Keratinocyte (primary cell): ENCODE measurements at regions not wholly inside any gene's neighbourhood (a gene's known extent, or its start where the extent isn't known, plus 50 kb on each side); places are given as distances from the start of the nearest gene placed in this dataset.

ENCODE experiments used
- EZH2 ChIP-seq: IDR thresholded peaks from one replicate; pipeline ENCODE4 v1.6.1; 2012; ENCODE audit warnings: inconsistent platforms, mild to moderate bottlenecking, low read length, moderate library complexity
- TF ChIP-seq, protein P1 (sequence below), 3 experiments: IDR thresholded peaks in 1 of 3; conservative IDR thresholded peaks in 1 of 3; optimal IDR thresholded peaks in 1 of 3; 2 replicates in 2 of 3; 3 replicates in 1 of 3; pipeline versions ENCODE3 to v1.5.1; 2011; ENCODE audit warnings: low read length in 3 of 3, mild to moderate bottlenecking in 3 of 3, moderate library complexity in 2 of 3, control low read depth in 1 of 3, inconsistent platforms in 1 of 3; ENCODE audit not compliant: insufficient read depth in 2 of 3; ENCODE audit errors: extremely low read depth in 1 of 3

DNA sequence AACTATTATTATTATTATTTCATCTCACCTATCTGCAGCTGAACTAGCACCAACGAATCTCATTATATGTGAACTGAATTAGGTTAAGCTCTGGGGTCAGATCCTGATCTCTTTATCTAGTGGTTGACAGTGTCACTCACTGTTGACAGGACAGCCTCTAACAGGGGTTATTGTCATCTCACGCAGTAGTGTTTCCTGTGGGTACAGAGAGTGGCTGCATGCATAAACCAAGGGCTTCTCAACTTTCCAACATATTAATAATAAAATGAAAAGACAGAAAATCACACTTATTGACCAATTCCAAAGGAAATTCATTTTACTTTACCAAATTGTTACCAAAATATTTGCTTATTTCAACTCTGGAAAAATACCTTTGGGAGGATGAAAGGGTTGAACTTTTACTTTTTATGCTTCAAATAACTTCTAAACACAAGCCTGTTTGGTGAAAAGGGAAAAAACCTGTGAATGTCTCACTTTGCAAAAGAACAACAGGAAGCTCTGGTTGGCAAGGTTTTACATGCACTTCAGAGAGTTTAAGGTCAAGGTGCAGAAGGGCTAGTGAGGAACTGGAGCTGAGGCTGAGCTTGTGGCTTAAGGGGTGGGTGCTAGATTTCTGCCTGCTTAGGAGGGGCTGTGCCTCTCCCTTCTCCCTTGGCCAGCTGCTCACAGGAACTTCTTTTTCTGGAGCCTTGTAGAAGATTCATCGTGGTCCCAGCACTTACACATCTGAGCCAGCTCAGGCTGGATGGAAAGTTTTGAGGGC is 72.6 kb downstream of the CTAGE1 start:
- TF ChIP-seq, protein P1, sequence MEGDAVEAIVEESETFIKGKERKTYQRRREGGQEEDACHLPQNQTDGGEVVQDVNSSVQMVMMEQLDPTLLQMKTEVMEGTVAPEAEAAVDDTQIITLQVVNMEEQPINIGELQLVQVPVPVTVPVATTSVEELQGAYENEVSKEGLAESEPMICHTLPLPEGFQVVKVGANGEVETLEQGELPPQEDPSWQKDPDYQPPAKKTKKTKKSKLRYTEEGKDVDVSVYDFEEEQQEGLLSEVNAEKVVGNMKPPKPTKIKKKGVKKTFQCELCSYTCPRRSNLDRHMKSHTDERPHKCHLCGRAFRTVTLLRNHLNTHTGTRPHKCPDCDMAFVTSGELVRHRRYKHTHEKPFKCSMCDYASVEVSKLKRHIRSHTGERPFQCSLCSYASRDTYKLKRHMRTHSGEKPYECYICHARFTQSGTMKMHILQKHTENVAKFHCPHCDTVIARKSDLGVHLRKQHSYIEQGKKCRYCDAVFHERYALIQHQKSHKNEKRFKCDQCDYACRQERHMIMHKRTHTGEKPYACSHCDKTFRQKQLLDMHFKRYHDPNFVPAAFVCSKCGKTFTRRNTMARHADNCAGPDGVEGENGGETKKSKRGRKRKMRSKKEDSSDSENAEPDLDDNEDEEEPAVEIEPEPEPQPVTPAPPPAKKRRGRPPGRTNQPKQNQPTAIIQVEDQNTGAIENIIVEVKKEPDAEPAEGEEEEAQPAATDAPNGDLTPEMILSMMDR (optimal IDR thresholded peaks at IDR 0.05 in 1 of 3, IDR thresholded peaks at IDR 0.05 in 1 of 3, conservative IDR thresholded peaks at IDR 0.05 in 1 of 3; ENCODE audit: extremely low read depth in 1 of 3, insufficient read depth in 2 of 3, low read length in 3 of 3) = no peak
- TF ChIP-seq EZH2 = no peak
